AG04449 (cell line): ENCODE measurements at regions not wholly inside any gene's neighbourhood (a gene's known extent, or its start where the extent isn't known, plus 50 kb on each side); places are given as distances from the start of the nearest gene placed in this dataset.
A peak's percentile ranks its signal among the peaks of the same experiment; 100 is the strongest.

ENCODE experiments used
- CTCF ChIA-PET: fragments of 350-600 bp; formaldehyde crosslinking; extraction: SDS; loops from one replicate; lab custom pipeline; 2021; ENCODE audit warnings: antibody characterized with exemption; lab: Yijun Ruan, JAX
- POLR2A ChIA-PET: fragments of 400-600, 350-600 bp; formaldehyde crosslinking; extraction: SDS; loops from one replicate; lab custom pipeline; 2020; ENCODE audit warnings: antibody characterized with exemption, inconsistent platforms; lab: Yijun Ruan, JAX
- DNase-seq: peaks from one replicate; pipeline ENCODE4 v3.0.0-alpha.2; 2010; ENCODE audit warnings: low read depth, low spot score
- H3K4me3 ChIP-seq: 2 replicates; pipeline ENCODE4 v1.5.1; 2011; ENCODE audit warnings: low read depth, mild to moderate bottlenecking, control low read depth, low read length
- TF ChIP-seq, protein P1 (sequence below): IDR thresholded peaks from one replicate; pipeline ENCODE4 v1.5.1; 2011; ENCODE audit warnings: mild to moderate bottlenecking, moderate library complexity, low read length, control low read depth, inconsistent platforms; ENCODE audit not compliant: insufficient read depth; ENCODE audit errors: missing control alignments

DNA sequence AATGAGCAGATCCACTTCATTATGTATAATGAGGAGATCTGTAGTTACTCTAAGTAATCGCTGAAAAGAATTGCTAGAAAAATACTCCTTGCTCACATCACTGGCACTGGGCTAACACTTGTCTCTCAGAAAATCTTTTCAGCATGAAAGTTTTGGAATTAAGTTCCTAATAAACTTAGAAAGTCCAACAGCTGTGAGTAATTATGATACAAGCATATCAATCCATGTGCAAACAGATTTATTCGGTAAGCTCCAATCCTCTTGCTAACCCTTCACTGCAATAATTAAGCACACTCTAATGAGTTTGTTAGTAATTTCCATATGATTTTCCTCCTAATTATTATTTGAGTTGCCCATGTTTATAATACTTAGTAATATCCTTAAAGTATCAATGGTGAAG lies 652.6 kb upstream of the WWC1 start:
- ChIA-PET POLR2A (interaction anchor here (0.9 kb wide), 1 partner anchor 125 kb away, joined by 3 read pairs; no protein-coding TSS in a partner anchor), CTCF (no interaction called here)
- H3K4me3 ChIP-seq = no peak overlapping the region
- TF ChIP-seq, protein P1, sequence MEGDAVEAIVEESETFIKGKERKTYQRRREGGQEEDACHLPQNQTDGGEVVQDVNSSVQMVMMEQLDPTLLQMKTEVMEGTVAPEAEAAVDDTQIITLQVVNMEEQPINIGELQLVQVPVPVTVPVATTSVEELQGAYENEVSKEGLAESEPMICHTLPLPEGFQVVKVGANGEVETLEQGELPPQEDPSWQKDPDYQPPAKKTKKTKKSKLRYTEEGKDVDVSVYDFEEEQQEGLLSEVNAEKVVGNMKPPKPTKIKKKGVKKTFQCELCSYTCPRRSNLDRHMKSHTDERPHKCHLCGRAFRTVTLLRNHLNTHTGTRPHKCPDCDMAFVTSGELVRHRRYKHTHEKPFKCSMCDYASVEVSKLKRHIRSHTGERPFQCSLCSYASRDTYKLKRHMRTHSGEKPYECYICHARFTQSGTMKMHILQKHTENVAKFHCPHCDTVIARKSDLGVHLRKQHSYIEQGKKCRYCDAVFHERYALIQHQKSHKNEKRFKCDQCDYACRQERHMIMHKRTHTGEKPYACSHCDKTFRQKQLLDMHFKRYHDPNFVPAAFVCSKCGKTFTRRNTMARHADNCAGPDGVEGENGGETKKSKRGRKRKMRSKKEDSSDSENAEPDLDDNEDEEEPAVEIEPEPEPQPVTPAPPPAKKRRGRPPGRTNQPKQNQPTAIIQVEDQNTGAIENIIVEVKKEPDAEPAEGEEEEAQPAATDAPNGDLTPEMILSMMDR = no peak
- no peak for DNase-seq

DNA sequence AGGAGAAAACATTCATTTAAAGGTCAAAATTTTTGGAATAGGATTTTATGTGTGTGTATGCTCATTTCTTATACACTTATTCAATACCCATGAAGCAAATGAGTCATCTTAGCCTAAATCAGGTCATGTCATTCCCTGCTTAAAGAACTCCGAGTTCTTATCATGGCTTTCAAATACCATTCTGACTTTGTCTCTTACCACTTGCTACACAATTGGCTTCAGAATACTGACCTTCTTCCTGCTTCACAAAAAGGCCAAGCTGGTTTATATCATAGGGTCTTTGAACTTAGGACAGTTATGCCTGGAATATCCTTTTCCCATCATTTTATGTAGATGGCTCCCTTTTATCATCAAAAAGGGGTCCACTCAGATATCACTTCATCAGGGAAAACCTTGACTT lies 652.2 kb upstream of the WWC1 start:
- ChIA-PET CTCF (no interaction called here), POLR2A (interaction anchor here (0.9 kb wide), 1 partner anchor 125 kb away, joined by 3 read pairs; no protein-coding TSS in a partner anchor)
- DNase-seq = no peak
- no peak overlapping the region for H3K4me3 ChIP-seq
- TF ChIP-seq, protein P1 = no peak

GRCh38 chr5:167639766-167640165 lies 651.7 kb upstream of the WWC1 start:
- ChIA-PET POLR2A (interaction anchor here (0.5 to 0.9 kb wide), 2 partner anchors 117 to 124 kb away, joined by 3 read pairs; no protein-coding TSS in a partner anchor), CTCF (interaction anchor here (0.7 to 1.1 kb wide), 2 partner anchors 13 to 57 kb away, joined by 3 read pairs; no protein-coding TSS in a partner anchor)
- no peak for DNase-seq
- no peak overlapping the region for H3K4me3 ChIP-seq
- TF ChIP-seq, protein P1 = no peak

- no peak overlapping the region for H3K4me3 ChIP-seq
- ChIA-PET POLR2A (interaction anchor here (0.6 kb wide), 1 partner anchor 86 kb away, joined by 3 read pairs; no protein-coding TSS in a partner anchor), CTCF (interaction anchor here (1.0 kb wide), 1 partner anchor 186 kb away, joined by 3 read pairs; no protein-coding TSS in a partner anchor)
- TF ChIP-seq, protein P1 = no peak
- no peak for DNase-seq
Measured at GRCh38 chr5:167642181-167642580, 649.3 kb upstream of the WWC1 start.

- POLR2A ChIA-PET = interaction anchor here (0.6 kb wide), 1 partner anchor 86 kb away, joined by 3 read pairs; no protein-coding TSS in a partner anchor
- no peak overlapping the region for H3K4me3 ChIP-seq
- TF ChIP-seq, protein P1 = no peak
- peak; percentile 90 for DNase-seq
- CTCF ChIA-PET = interaction anchor here (1.0 to 1.4 kb wide), 2 partner anchors 8 to 185 kb away, joined by 3 read pairs; no protein-coding TSS in a partner anchor
Measured at GRCh38 chr5:167642779-167643517, 648.5 kb upstream of the WWC1 start.
